Vagina (tissue), 2 donors: ENCODE measurements at regions not wholly inside any gene's neighbourhood (a gene's known extent, or its start where the extent isn't known, plus 50 kb on each side); places are given as distances from the start of the nearest gene placed in this dataset.
"Not testable (repeated sequence)": the region's sequence is repeated elsewhere in the genome, so short reads cannot be mapped to it uniquely, and the experiment has no call there.

Source experiments
- DNase-seq, 2 donors: peaks; one replicate each; pipeline ENCODE4 v3.0.0-alpha.2; 2017; ENCODE audit errors: extremely low spot score in 2 of 2
- H3K27ac ChIP-seq: fragments of 200-600 bp; sonication (generic); one replicate; pipeline ENCODE4 v1.5.1; 2019
- H3K27me3 ChIP-seq: fragments of 200-600 bp; sonication (generic); one replicate; pipeline ENCODE4 v1.5.1; 2019
- H3K36me3 ChIP-seq, 2 donors: fragments of 200-600 bp; sonication (generic); one replicate each; pipeline ENCODE4 v1.5.1; 2017 to 2019
- H3K4me1 ChIP-seq: fragments of 200-600 bp; sonication (generic); one replicate; pipeline ENCODE4 v1.5.1; 2019
- H3K4me3 ChIP-seq, 2 donors: fragments of 200-600 bp; sonication (generic); 1 replicate in 1 of 2; 2 replicates in 1 of 2; pipeline ENCODE4 v1.5.1; 2016 to 2019
- H3K9me3 ChIP-seq: fragments of 200-600 bp; sonication (generic); one replicate; pipeline ENCODE4 v1.5.1; 2019
- POLR2A ChIP-seq, 2 donors: fragments of 450-650 bp; IDR thresholded peaks; one replicate each; pipeline ENCODE4 v1.6.1; 2017; ENCODE audit warnings: antibody characterized with exemption in 2 of 2, mild to moderate bottlenecking in 2 of 2, moderate library complexity in 2 of 2
- POLR2AphosphoS5 ChIP-seq, 2 donors: sonication (generic); formaldehyde crosslinking; IDR thresholded peaks; one replicate each; pipeline ENCODE4 v1.9.0; 2017; ENCODE audit warnings: antibody characterized with exemption in 2 of 2, mild to moderate bottlenecking in 2 of 2, low read depth in 1 of 2; ENCODE audit not compliant: insufficient read depth in 1 of 2
- intact Hi-C: fragments of 100-400 bp; cut with DNase I; formaldehyde crosslinking; loops from one replicate; pipeline ENCODE4 v1.15.1; 2023
- TF ChIP-seq, protein P1 (sequence below), 3 experiments: fragments of 450-650 bp in 2 of 3; fragments of 200-600 bp in 1 of 3; sonication (generic) in 1 of 3; IDR thresholded peaks; one replicate each; pipeline ENCODE4 v1.5.1; 2017 to 2019; ENCODE audit warnings: antibody characterized with exemption in 3 of 3, mild to moderate bottlenecking in 2 of 3, moderate library complexity in 2 of 3

DNA sequence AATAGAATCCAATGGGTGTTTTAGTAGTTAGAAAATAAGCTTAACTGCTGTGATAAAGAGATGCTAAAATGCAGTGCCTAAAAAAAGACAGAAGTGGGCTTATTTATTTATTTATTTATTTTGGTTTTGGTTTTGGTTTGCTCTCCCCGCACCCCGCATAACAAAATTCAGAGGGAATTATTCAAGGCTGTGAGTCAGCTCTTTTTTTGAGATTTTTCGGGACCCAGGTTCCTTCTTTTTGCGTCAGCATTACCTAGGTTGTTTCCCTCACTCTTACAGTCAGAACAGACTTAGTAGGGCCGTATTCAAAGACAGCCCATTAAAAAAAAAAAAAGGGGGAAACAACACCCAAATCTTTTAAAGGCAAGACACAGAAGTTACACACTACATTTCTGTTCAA, 1495.5 kb upstream of the ADGRL3 start:
- H3K36me3 ChIP-seq: no peaks in the 10 kb centered on the region
- TF ChIP-seq POLR2AphosphoS5 (IDR thresholded peaks at IDR 0.05; ENCODE audit: insufficient read depth in 1 of 2, low read depth in 1 of 2): no peak
- DNase-seq: no peak
- intact Hi-C loops: no loop called here
- no peaks in the 10 kb centered on the region for H3K9me3 ChIP-seq
- H3K4me3 ChIP-seq: no peak overlapping the region
- H3K27me3 ChIP-seq: no peaks in the 10 kb centered on the region
- no peak overlapping the region for H3K27ac ChIP-seq
- H3K4me1 ChIP-seq: no peaks in the 10 kb centered on the region

DNA sequence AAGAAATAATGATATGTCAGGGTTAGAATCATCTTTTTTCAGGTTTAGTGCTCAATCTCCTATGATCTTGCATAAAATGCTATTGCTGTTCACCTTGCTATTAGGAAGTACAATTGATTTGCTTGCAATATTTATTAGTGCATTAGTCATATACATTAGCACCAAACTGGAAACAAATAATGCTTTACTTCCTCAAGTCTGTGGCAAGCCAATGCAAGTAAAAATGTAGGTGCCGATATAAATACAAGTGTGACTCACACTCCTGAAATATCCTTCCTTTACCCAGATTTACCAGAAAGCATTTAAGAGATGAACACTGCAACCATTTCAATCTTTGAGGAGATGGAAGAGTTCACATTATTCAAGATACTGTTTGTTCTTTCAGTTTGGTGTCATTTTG, 1487.7 kb upstream of the ADGRL3 start:
- no peak for TF ChIP-seq POLR2AphosphoS5 (IDR thresholded peaks at IDR 0.05; ENCODE audit: insufficient read depth in 1 of 2, low read depth in 1 of 2)
- TF ChIP-seq, protein P1, sequence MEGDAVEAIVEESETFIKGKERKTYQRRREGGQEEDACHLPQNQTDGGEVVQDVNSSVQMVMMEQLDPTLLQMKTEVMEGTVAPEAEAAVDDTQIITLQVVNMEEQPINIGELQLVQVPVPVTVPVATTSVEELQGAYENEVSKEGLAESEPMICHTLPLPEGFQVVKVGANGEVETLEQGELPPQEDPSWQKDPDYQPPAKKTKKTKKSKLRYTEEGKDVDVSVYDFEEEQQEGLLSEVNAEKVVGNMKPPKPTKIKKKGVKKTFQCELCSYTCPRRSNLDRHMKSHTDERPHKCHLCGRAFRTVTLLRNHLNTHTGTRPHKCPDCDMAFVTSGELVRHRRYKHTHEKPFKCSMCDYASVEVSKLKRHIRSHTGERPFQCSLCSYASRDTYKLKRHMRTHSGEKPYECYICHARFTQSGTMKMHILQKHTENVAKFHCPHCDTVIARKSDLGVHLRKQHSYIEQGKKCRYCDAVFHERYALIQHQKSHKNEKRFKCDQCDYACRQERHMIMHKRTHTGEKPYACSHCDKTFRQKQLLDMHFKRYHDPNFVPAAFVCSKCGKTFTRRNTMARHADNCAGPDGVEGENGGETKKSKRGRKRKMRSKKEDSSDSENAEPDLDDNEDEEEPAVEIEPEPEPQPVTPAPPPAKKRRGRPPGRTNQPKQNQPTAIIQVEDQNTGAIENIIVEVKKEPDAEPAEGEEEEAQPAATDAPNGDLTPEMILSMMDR (IDR thresholded peaks at IDR 0.05): no peak
- intact Hi-C loops: no loop called here
- Histone ChIP-seq H3K27ac (no peak overlapping the region), H3K36me3 (no peaks in the 10 kb centered on the region), H3K4me3 (no peak overlapping the region), H3K9me3 (no peaks in the 10 kb centered on the region), H3K4me1 (no peaks in the 10 kb centered on the region), H3K27me3 (no peaks in the 10 kb centered on the region)
- no peak for DNase-seq

DNA sequence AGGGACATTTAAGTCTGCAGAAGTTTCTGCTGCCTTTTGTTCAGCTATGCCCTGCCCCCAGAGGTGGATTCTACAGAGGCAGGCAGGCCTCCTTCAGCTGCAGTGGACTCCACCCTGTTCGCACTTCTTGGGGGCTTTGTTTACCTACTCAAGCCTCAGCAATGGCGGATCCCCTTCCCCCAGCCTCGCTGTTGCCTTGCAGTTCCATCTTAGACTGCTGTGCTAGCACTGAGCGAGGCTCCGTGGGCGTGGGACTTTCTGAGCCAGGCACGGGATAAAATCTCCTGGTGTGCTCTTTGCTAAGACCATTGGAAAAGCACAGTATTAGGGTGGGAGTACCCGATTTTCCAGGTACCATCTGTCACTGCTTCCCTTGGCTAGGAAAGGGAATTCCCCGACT, 1475.8 kb upstream of the ADGRL3 start:
- H3K27me3 ChIP-seq, H3K9me3 ChIP-seq, intact Hi-C loops: not testable (repeated sequence)

DNA sequence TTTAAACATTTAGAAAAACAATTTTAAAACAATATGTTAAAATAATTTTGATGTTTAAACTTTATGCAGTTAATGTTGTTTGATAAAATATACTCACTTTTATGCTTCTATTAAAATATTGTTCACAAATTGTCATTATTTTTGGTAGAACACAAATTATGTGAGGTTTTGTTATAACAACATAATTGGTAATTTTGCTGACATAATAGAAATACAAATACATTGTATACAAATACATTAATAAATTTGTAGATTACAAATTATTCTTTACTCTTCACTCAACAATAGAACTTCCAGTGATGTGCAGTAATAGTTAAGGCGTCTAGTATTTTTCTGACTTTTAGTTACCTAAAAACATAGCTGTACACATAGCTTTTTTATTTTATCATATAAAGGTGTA, 1472.4 kb upstream of the ADGRL3 start:
- DNase-seq: no peak
- Histone ChIP-seq H3K27ac (no peak overlapping the region), H3K27me3 (no peaks in the 10 kb centered on the region), H3K4me1 (no peaks in the 10 kb centered on the region), H3K9me3 (no peaks in the 10 kb centered on the region), H3K36me3 (no peaks in the 10 kb centered on the region), H3K4me3 (no peak overlapping the region)
- TF ChIP-seq POLR2A (IDR thresholded peaks at IDR 0.05) (no peak), POLR2AphosphoS5 (IDR thresholded peaks at IDR 0.05; ENCODE audit: insufficient read depth in 1 of 2, low read depth in 1 of 2) (no peak)
- TF ChIP-seq, protein P1 (IDR thresholded peaks at IDR 0.05): no peak
- intact Hi-C loops: no loop called here

More for the DNA sequence above, 1475.8 kb upstream of the ADGRL3 start:
- H3K4me3 ChIP-seq, H3K36me3 ChIP-seq, H3K4me1 ChIP-seq, H3K27ac ChIP-seq, DNase-seq: not testable (repeated sequence)

DNA sequence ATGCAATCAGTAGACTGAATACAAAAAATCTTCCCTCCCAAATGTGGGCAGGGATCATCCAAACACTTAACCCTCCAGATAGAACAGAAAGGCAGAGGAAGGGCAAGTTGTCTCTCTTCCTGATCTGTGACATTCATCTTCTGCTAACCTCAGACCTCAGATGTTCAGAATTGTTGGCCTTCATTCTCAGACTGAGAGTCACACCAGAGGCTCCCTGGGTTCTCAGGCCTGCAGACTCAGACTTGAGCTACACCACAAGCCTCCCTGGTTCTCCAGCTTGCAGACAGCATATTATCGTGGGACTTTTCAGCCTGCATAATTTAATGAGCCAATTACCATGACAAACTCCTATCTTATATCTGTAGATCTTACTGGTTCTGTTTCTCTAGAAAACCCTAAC, 1471.6 kb upstream of the ADGRL3 start:
- Histone ChIP-seq H3K9me3 (no peaks in the 10 kb centered on the region), H3K27ac (no peak overlapping the region), H3K4me1 (no peaks in the 10 kb centered on the region), H3K27me3 (no peaks in the 10 kb centered on the region), H3K4me3 (no peak overlapping the region), H3K36me3 (no peaks in the 10 kb centered on the region)
- no peak for DNase-seq
- TF ChIP-seq, protein P1 (IDR thresholded peaks at IDR 0.05): no peak
- TF ChIP-seq POLR2AphosphoS5 (IDR thresholded peaks at IDR 0.05; ENCODE audit: insufficient read depth in 1 of 2, low read depth in 1 of 2) (no peak), POLR2A (IDR thresholded peaks at IDR 0.05) (no peak)
- intact Hi-C loops: no loop called here

DNA sequence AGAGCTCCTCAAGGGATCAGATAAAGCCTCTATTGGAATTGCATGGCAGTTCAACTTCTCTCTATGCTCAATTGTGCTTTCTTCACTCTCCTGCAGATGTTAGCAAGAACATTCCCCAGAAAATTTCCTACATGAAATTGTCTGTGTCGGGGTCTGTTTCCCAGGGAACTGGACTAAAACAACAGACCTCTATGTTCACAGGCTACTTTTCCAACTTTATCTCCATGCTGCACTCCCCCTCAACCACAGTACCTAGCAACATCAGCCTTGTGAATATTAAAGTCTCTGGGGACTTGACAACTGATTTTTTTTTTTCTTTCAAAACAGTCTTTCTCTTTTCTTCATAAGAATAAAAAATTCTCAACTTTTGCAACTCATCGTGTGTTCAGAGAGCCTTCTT, 1470.8 kb upstream of the ADGRL3 start:
- Histone ChIP-seq H3K36me3 (no peaks in the 10 kb centered on the region), H3K4me1 (no peaks in the 10 kb centered on the region), H3K9me3 (no peaks in the 10 kb centered on the region), H3K4me3 (no peak overlapping the region), H3K27ac (no peak overlapping the region), H3K27me3 (no peaks in the 10 kb centered on the region)
- TF ChIP-seq, protein P1 (IDR thresholded peaks at IDR 0.05): no peak
- TF ChIP-seq POLR2A (IDR thresholded peaks at IDR 0.05) (no peak), POLR2AphosphoS5 (IDR thresholded peaks at IDR 0.05; ENCODE audit: insufficient read depth in 1 of 2, low read depth in 1 of 2) (no peak)
- no peak for DNase-seq
- intact Hi-C loops: no loop called here
